Immature natural killer cell (primary cell): ENCODE measurements at regions not wholly inside any gene's neighbourhood (a gene's known extent, or its start where the extent isn't known, plus 50 kb on each side); places are given as distances from the start of the nearest gene placed in this dataset.
"Not testable (repeated sequence)": the region's sequence is repeated elsewhere in the genome, so short reads cannot be mapped to it uniquely, and the experiment has no call there.

Experiments
- DNase-seq, 3 donors: peaks; one replicate each; pipeline ENCODE4 v3.0.0; 2022; ENCODE audit warnings: mixed read lengths in 1 of 3
- H3K27ac Mint-ChIP-seq, 6 donors: one replicate each; pipeline ENCODE4 v1.8.0; 2020; ENCODE audit warnings: mixed read lengths in 6 of 6, mild to moderate bottlenecking in 5 of 6, inconsistent platforms in 4 of 6, moderate library complexity in 3 of 6
- H3K27me3 Mint-ChIP-seq, 3 donors: one replicate each; pipeline ENCODE4 v1.8.0; 2020 to 2021; ENCODE audit warnings: low read depth in 3 of 3, mild to moderate bottlenecking in 3 of 3, mixed read lengths in 3 of 3, moderate library complexity in 3 of 3, inconsistent platforms in 1 of 3
- H3K36me3 Mint-ChIP-seq, 3 donors: one replicate each; pipeline ENCODE4 v1.8.0; 2020; ENCODE audit warnings: mixed read lengths in 3 of 3, inconsistent platforms in 2 of 3, mild to moderate bottlenecking in 2 of 3
- H3K4me1 Mint-ChIP-seq, 2 donors: one replicate each; pipeline ENCODE4 v1.8.0; 2020; ENCODE audit warnings: inconsistent platforms in 2 of 2, mild to moderate bottlenecking in 2 of 2, mixed read lengths in 2 of 2, moderate library complexity in 1 of 2
- H3K4me3 Mint-ChIP-seq, 5 donors: one replicate each; pipeline ENCODE4 v1.8.0; 2020; ENCODE audit warnings: mild to moderate bottlenecking in 5 of 5, mixed read lengths in 5 of 5, inconsistent platforms in 3 of 5, moderate library complexity in 3 of 5
- H3K9me3 Mint-ChIP-seq, 6 donors: one replicate each; pipeline ENCODE4 v1.8.0; 2020; ENCODE audit warnings: mild to moderate bottlenecking in 6 of 6, mixed read lengths in 6 of 6, inconsistent platforms in 4 of 6, moderate library complexity in 3 of 6

DNA sequence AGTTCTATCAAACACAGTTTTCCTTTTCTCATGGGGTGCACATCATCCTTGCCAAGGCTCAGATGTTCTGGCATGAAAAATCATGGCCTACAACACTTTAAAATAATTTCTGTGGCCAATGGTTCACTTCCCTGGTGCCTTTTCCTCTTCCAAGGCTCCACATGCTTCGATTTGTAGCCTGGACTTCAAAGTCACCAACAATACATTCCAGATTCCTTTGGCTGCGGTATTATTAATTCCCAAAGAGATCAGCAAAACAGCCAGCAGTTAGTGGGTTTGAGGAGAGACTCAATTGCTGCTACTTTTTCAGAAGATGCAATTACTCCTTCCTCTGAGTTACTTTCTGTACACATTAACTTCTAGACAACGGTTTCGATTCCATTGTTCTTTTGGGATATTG, 80.3 kb upstream of the CCDC80 start:
- H3K36me3 Mint-ChIP-seq, result no peaks in the 10 kb centered on the region
- no peaks in the 10 kb centered on the region for H3K4me1 Mint-ChIP-seq
- H3K27ac Mint-ChIP-seq, result no peak overlapping the region

DNA sequence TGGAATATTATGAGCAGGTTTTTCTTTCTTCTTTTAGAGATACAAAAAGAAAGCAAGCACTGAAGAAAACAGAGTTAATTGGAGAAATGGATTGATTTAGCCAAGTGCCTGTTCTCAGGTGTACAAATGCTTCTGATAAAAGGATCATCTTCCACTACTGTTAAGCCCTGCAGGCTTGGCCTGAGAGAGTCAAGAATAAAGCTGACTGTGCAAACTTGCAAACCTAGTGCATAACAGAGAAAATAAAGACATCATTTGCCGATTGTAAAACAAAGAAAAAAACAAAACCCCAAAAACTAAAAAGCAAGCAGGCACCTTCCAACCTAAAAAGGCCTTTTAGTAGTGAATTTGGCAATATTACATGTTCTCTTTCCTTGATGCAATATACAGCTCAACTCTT, 78.0 kb upstream of the CCDC80 start:
- no peak overlapping the region for H3K4me3 Mint-ChIP-seq
- H3K4me1 Mint-ChIP-seq, result no peaks in the 10 kb centered on the region
- no peak overlapping the region for H3K27ac Mint-ChIP-seq
- H3K27me3 Mint-ChIP-seq, result peaks cover 0 to 5% (median 3%) of the 10 kb centered on the region in 3 donors
- no peaks in the 10 kb centered on the region for H3K36me3 Mint-ChIP-seq
- H3K9me3 Mint-ChIP-seq, result no peaks in the 10 kb centered on the region
- DNase-seq, result no peak

More for the DNA sequence above, 80.3 kb upstream of the CCDC80 start:
- DNase-seq, result no peak
- no peak overlapping the region for H3K4me3 Mint-ChIP-seq
- no peaks in the 10 kb centered on the region for H3K9me3 Mint-ChIP-seq
- peaks cover 0 to 7% (median 3%) of the 10 kb centered on the region in 3 donors for H3K27me3 Mint-ChIP-seq

GRCh38 chr3:112718516-112718915, 77.6 kb upstream of the CCDC80 start:
- H3K4me1 Mint-ChIP-seq, result no peaks in the 10 kb centered on the region
- no peaks in the 10 kb centered on the region for H3K36me3 Mint-ChIP-seq
- peak overlapping the region in 2 of 6 donors; percentile 2 to 43 for H3K27ac Mint-ChIP-seq
- no peaks in the 10 kb centered on the region for H3K9me3 Mint-ChIP-seq
- no peak overlapping the region for H3K4me3 Mint-ChIP-seq
- no peak for DNase-seq
- H3K27me3 Mint-ChIP-seq, result peaks cover 0 to 4% (median 3%) of the 10 kb centered on the region in 3 donors

DNA sequence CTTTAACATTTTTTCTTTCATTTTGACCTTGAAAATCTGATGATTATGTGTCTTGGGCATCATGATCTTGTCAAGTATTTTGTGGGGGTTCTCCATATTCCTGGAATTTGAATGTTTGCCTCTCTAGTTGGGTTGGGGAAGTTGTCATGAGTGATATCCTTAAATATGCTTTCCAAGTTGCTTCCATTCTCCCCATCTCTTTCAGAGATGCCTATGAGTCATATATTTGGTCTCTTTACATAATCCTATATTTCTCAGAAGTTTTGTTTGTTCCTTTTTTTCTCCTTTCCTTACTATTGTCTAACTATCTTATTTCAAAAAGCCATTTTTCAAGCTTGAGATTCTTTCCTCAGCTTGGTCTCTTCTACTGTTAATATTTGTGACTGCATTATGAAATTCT, 69.0 kb upstream of the CCDC80 start:
- H3K4me1 Mint-ChIP-seq, result no peaks in the 10 kb centered on the region

GRCh38 chr3:112699436-112699978, 58.6 kb upstream of the CCDC80 start:
- H3K4me1 Mint-ChIP-seq, result no peaks in the 10 kb centered on the region
- no peak overlapping the region for H3K4me3 Mint-ChIP-seq
- peaks cover 2 to 6% (median 5%) of the 10 kb centered on the region in 3 donors for H3K27me3 Mint-ChIP-seq
- no peaks in the 10 kb centered on the region for H3K36me3 Mint-ChIP-seq
- no peak for DNase-seq
- H3K9me3 Mint-ChIP-seq, result peaks cover 0 to 4% (median 0%) of the 10 kb centered on the region in 6 donors
- H3K27ac Mint-ChIP-seq, result no peak overlapping the region

More for the DNA sequence above, 69.0 kb upstream of the CCDC80 start:
- no peak for DNase-seq
- H3K4me3 Mint-ChIP-seq, result no peak overlapping the region
- H3K9me3 Mint-ChIP-seq, result peaks cover 0 to 4% (median 0%) of the 10 kb centered on the region in 6 donors
- H3K27ac Mint-ChIP-seq, result no peak overlapping the region
- peaks cover 0 to 4% (median 0%) of the 10 kb centered on the region in 3 donors for H3K36me3 Mint-ChIP-seq
- H3K27me3 Mint-ChIP-seq, result peaks cover 1 to 7% (median 3%) of the 10 kb centered on the region in 3 donors

GRCh38 chr3:112698442-112698841, 57.5 kb upstream of the CCDC80 start:
- not testable (repeated sequence) for H3K9me3 Mint-ChIP-seq, H3K36me3 Mint-ChIP-seq, DNase-seq, H3K4me1 Mint-ChIP-seq, H3K4me3 Mint-ChIP-seq, H3K27me3 Mint-ChIP-seq, H3K27ac Mint-ChIP-seq

DNA sequence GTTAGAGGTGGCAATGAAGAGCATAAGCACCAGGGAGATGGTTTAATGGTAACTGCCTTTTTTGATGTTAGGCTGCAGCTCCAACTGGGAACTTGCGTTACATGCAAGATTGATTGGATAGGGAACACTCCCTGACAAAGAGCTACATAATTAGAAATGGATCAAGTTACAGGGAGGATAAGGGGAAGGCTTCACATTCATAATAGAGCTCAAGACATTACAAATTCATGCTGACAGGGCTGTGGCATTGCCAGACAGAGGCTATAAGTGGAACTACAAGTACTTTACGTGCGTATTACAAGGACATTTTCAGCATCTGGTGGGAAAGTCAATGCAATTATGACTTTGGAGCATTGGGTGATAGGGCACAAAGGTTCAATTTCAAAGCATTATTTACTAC, 55.3 kb upstream of the CCDC80 start:
- not testable (repeated sequence) for H3K27me3 Mint-ChIP-seq, H3K27ac Mint-ChIP-seq

GRCh38 chr3:112695377-112696108, 54.6 kb upstream of the CCDC80 start:
- not testable (repeated sequence) for H3K36me3 Mint-ChIP-seq, H3K4me1 Mint-ChIP-seq, H3K9me3 Mint-ChIP-seq, H3K27me3 Mint-ChIP-seq, DNase-seq, H3K4me3 Mint-ChIP-seq, H3K27ac Mint-ChIP-seq

More for the DNA sequence above, 55.3 kb upstream of the CCDC80 start:
- not testable (repeated sequence) for DNase-seq, H3K4me1 Mint-ChIP-seq, H3K36me3 Mint-ChIP-seq, H3K4me3 Mint-ChIP-seq, H3K9me3 Mint-ChIP-seq

DNA sequence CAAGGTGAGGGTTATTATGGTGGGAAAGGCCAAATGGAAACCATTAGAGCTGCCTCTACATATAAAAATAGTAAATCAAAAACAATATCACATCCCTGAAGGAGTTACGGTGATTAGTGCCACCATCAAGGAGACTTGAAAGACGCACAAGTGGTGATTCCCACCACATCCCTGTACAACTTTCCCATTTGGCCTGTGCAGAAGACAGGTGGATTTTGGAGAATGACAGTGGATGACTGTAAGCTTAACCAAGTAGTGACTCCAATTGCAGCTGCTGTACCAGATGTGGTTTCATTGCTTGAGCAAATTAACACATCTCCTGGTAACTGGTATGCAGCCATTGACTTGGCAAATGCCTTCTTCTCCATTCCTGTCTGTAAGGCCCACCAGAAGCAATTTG, 54.0 kb upstream of the CCDC80 start:
- H3K9me3 Mint-ChIP-seq, H3K27ac Mint-ChIP-seq, DNase-seq, H3K36me3 Mint-ChIP-seq, H3K4me3 Mint-ChIP-seq, H3K4me1 Mint-ChIP-seq, H3K27me3 Mint-ChIP-seq: not testable (repeated sequence)

- Mint-ChIP-seq H3K4me3 (no peak overlapping the region), H3K27me3 (peaks cover 0 to 2% (median 1%) of the 10 kb centered on the region in 3 donors), H3K27ac (peak overlapping the region in 1 of 6 donors; percentile 23), H3K9me3 (no peaks in the 10 kb centered on the region), H3K4me1 (no peaks in the 10 kb centered on the region), H3K36me3 (no peaks in the 10 kb centered on the region)
- no peak for DNase-seq
Measured at GRCh38 chr3:112693186-112693585, 52.2 kb upstream of the CCDC80 start.
